GM12878 (cell line): ENCODE measurements at regions not wholly inside any gene's neighbourhood (a gene's known extent, or its start where the extent isn't known, plus 50 kb on each side); places are given as distances from the start of the nearest gene placed in this dataset.

Source experiments
- ATAC-seq: fragments of 200-7000 bp; cut with Tn5 transposase; 3 replicates; pipeline ENCODE4 v1.9.1; 2020; ENCODE audit warnings: mild to moderate bottlenecking, moderate library complexity
- BruUV-seq: library from RNA; stranded (reverse); fragments of 400-500 nt; replicated peaks from 2 replicates; lab custom pipeline; 2021; lab: Mats Ljungman, UMichigan
- CTCF ChIA-PET: fragments of 300-600 bp; sonication (Branson Sonifier 250); formaldehyde crosslinking; extraction: SDS; loops from one replicate; lab custom pipeline; 2021; ENCODE audit warnings: inconsistent platforms; lab: Yijun Ruan, JAX
- POLR2A ChIA-PET: fragments of 350-600 bp; formaldehyde crosslinking; extraction: SDS; loops from one replicate; lab custom pipeline; 2021; ENCODE audit warnings: inconsistent platforms; lab: Charles Lee
- RAD21 ChIA-PET: fragments of 300-600 bp; sonication (Branson Sonifier 250); formaldehyde crosslinking; loops from one replicate; lab custom pipeline; 2023; ENCODE audit warnings: antibody characterized with exemption; ENCODE audit not compliant: unreplicated experiment; lab: Charles Lee
- SMC1A ChIA-PET: fragments of 300-600 bp; sonication (Branson Sonifier 250); formaldehyde crosslinking; loops from one replicate; lab custom pipeline; 2023; ENCODE audit not compliant: unreplicated experiment, uncharacterized antibody; lab: Charles Lee
- DNase-seq: peaks from one replicate; pipeline ENCODE4 v3.0.0-alpha.2; 2011; ENCODE audit warnings: low read depth, low spot score
- FAIRE-seq: peaks from 3 replicates; lab custom pipeline; 2011; peaks lifted over from hg19 to GRCh38; lab: Jason Lieb, UNC
- H2AFZ ChIP-seq: 2 replicates; pipeline ENCODE4 v1.6.0; 2011; ENCODE audit warnings: low read depth, low read length, control low read depth; ENCODE audit not compliant: control insufficient read depth
- H3K27ac ChIP-seq: 2 replicates; pipeline ENCODE4 v1.5.1; 2011; ENCODE audit warnings: control low read depth; ENCODE audit not compliant: control insufficient read depth, insufficient read depth
- H3K27me3 ChIP-seq, 2 experiments: replicated peaks in 1 of 2; 2 replicates each; pipeline versions ENCODE4 v1.6.0 to v1.6.1; 2011; ENCODE audit warnings: low read length in 1 of 2; ENCODE audit not compliant: control insufficient read depth in 2 of 2, insufficient read depth in 2 of 2
- H3K36me3 ChIP-seq, 2 experiments: 2 replicates each; pipeline ENCODE4 v1.5.1; 2011; ENCODE audit warnings: low read length in 1 of 2; ENCODE audit not compliant: control insufficient read depth in 2 of 2, insufficient read depth in 2 of 2
- H3K4me1 ChIP-seq: 2 replicates; pipeline ENCODE4 v1.6.1; 2011; ENCODE audit warnings: mild to moderate bottlenecking, low read length, moderate library complexity, mixed read lengths; ENCODE audit not compliant: control insufficient read depth, insufficient read depth
- H3K4me2 ChIP-seq: 2 replicates; pipeline ENCODE4 v1.6.0; 2011; ENCODE audit warnings: control low read depth; ENCODE audit not compliant: control insufficient read depth, insufficient read depth
- H3K4me3 ChIP-seq: fragments of 200-600 bp; sonication (generic); 2 replicates; pipeline ENCODE4 v1.5.1; 2016
- H3K79me2 ChIP-seq: 2 replicates; pipeline ENCODE4 v1.6.0; 2011; ENCODE audit warnings: low read length; ENCODE audit not compliant: control insufficient read depth, insufficient read depth
- H3K9ac ChIP-seq: 2 replicates; pipeline ENCODE4 v1.8.0; 2011; ENCODE audit warnings: low read length, control low read depth, mixed read lengths; ENCODE audit not compliant: control insufficient read depth, insufficient read depth
- H3K9me3 ChIP-seq: replicated peaks from 3 replicates; pipeline ENCODE4 v1.5.1; 2011; ENCODE audit warnings: mild to moderate bottlenecking, low read length; ENCODE audit not compliant: control insufficient read depth, insufficient read depth
- H4K20me1 ChIP-seq: 2 replicates; pipeline ENCODE4 v1.6.0; 2011; ENCODE audit not compliant: control insufficient read depth, insufficient read depth
- ASH2L ChIP-seq: fragments of 300-600, 200-600 bp; sonication (generic); IDR thresholded peaks from 2 replicates; pipeline ENCODE4 v1.6.1; 2017; ENCODE audit warnings: low read depth, mild to moderate bottlenecking, borderline replicate concordance
- CTCF ChIP-seq, 3 experiments: IDR thresholded peaks in 2 of 3; conservative IDR thresholded peaks in 1 of 3; 2 replicates each; pipeline ENCODE4 v1.5.1; 2011; ENCODE audit warnings: low read depth in 3 of 3, low read length in 3 of 3, mild to moderate bottlenecking in 3 of 3, control low read depth in 2 of 3, moderate library complexity in 2 of 3, inconsistent platforms in 1 of 3, mixed read lengths in 1 of 3; ENCODE audit not compliant: control insufficient read depth in 2 of 3, insufficient read depth in 1 of 3; ENCODE audit errors: extremely low read depth in 1 of 3
- DPF2 ChIP-seq: fragments of 450-650 bp; IDR thresholded peaks from 2 replicates; pipeline ENCODE4 v1.6.1; 2017; ENCODE audit warnings: mild to moderate bottlenecking
- ETV6 ChIP-seq, 2 experiments: fragments of 450-650 bp in 1 of 2; IDR thresholded peaks in 1 of 2; conservative IDR thresholded peaks in 1 of 2; 2 replicates each; pipeline ENCODE4 v1.6.1; 2014; ENCODE audit warnings: antibody characterized with exemption in 1 of 2, borderline replicate concordance in 1 of 2, low read depth in 1 of 2, mild to moderate bottlenecking in 1 of 2, moderate library complexity in 1 of 2
- FOXK2 ChIP-seq: fragments of 450-650 bp; IDR thresholded peaks from 2 replicates; pipeline ENCODE4 v1.6.1; 2017; ENCODE audit warnings: mild to moderate bottlenecking, moderate library complexity
- HDAC2 ChIP-seq: fragments of 200-600 bp; sonication (generic); IDR thresholded peaks from 2 replicates; pipeline ENCODE4 v1.6.1; 2017
- RAD21 ChIP-seq: IDR thresholded peaks from 2 replicates; pipeline ENCODE4 v1.6.1; 2011; ENCODE audit warnings: mild to moderate bottlenecking, low read depth, low read length, moderate library complexity; ENCODE audit not compliant: insufficient read depth
- SIN3A ChIP-seq: IDR thresholded peaks from 2 replicates; pipeline ENCODE4 v1.6.1; 2012; ENCODE audit warnings: low read depth, low read length, improper control_type of control experiment
- SMAD5 ChIP-seq: IDR thresholded peaks from 2 replicates; pipeline ENCODE4 v1.6.1; 2016; ENCODE audit warnings: antibody characterized with exemption, low read depth
- YBX1 ChIP-seq: fragments of 450-650 bp; IDR thresholded peaks from 2 replicates; pipeline ENCODE4 v1.6.1; 2016; ENCODE audit warnings: antibody characterized with exemption
- ZNF274 ChIP-seq: IDR thresholded peaks from one replicate; pipeline ENCODE4 v1.8.0; 2011; ENCODE audit not compliant: insufficient read length, insufficient read depth
- WGBS: methylation state at CpG from one replicate; pipeline ENCODE4 v1.1.6; 2016; ENCODE audit warnings: low lambda C conversion rate; ENCODE audit not compliant: insufficient replicate concordance, insufficient coverage; ENCODE audit errors: missing lambda C conversion rate; 5-methylcytosine and 5-hydroxymethylcytosine counted together
- in situ Hi-C: fragments of 300-500 bp; cut with MboI; formaldehyde crosslinking; loops from 9 replicates; pipeline ENCODE4 v1.14.3; 2018; ENCODE audit warnings: mixed read lengths
- intact Hi-C: fragments of 100-400 bp; cut with micrococcal nuclease; formaldehyde crosslinking; loops from one replicate; pipeline ENCODE4 v1.14.2; 2022; ENCODE audit not compliant: unreplicated experiment

- intact Hi-C loops: no loop called here
- no peak overlapping the region for H3K27ac ChIP-seq
- no peak overlapping the region for H3K4me3 ChIP-seq
- POLR2A ChIA-PET: no interaction called here
- H2AFZ ChIP-seq: no peak overlapping the region
- in situ Hi-C loops: no loop called here
- no peaks in the 10 kb centered on the region for H3K9me3 ChIP-seq
- ATAC-seq: no peak
- no peaks in the 10 kb centered on the region for H4K20me1 ChIP-seq
- no TSS peak for BruUV-seq
- no peaks in the 10 kb centered on the region for H3K36me3 ChIP-seq
- DNase-seq: no peak
- no peak for FAIRE-seq
- no peak for TF ChIP-seq HDAC2
- TF ChIP-seq SMAD5: no peak
- TF ChIP-seq DPF2: no peak
- TF ChIP-seq ASH2L: no peak
- no peak for TF ChIP-seq SIN3A
- no peak for TF ChIP-seq ETV6 (conservative IDR thresholded peaks at IDR 0.05 in 1 of 2, IDR thresholded peaks at IDR 0.05 in 1 of 2; ENCODE audit: borderline replicate concordance in 1 of 2, low read depth in 1 of 2)
- no peak for TF ChIP-seq YBX1
- no peak for TF ChIP-seq FOXK2
- H3K4me2 ChIP-seq: no peak overlapping the region
- RAD21 ChIA-PET: no interaction called here
- no peaks in the 10 kb centered on the region for H3K4me1 ChIP-seq
- SMC1A ChIA-PET: no interaction called here
- H3K79me2 ChIP-seq: no peaks in the 10 kb centered on the region
- CTCF ChIA-PET: interaction anchor here (0.6 to 1.9 kb wide), 3 partner anchors 247 to 364 kb away, joined by 3 to 9 read pairs (median 3); no protein-coding TSS in a partner anchor
- H3K9ac ChIP-seq: no peak overlapping the region
- H3K27me3 ChIP-seq: peaks cover 4 to 6% of the 10 kb centered on the region in 2 experiments; a peak in 2 of 4 replicates
- WGBS: 3% methylated on average over 4 of the region's 4 CpGs
Measured at GRCh38 chr11:45407226-45407625, 121.1 kb upstream of the SYT13 start.

- Histone ChIP-seq H2AFZ (no peak overlapping the region), H3K27ac (no peak overlapping the region), H3K79me2 (no peaks in the 10 kb centered on the region), H3K4me2 (no peak overlapping the region), H3K4me3 (no peak overlapping the region), H3K4me1 (no peaks in the 10 kb centered on the region), H3K36me3 (no peaks in the 10 kb centered on the region), H3K27me3 (peaks cover 2 to 4% of the 10 kb centered on the region in 2 experiments; a peak in 2 of 4 replicates), H4K20me1 (no peaks in the 10 kb centered on the region), H3K9ac (no peak overlapping the region), H3K9me3 (no peaks in the 10 kb centered on the region)
- FAIRE-seq (no peak), DNase-seq (no peak), ATAC-seq (no peak)
- SMC1A ChIA-PET: no interaction called here
- TF ChIP-seq RAD21 (0 out of 2 replicates have a peak, but pooled peaks have one; percentile 13), CTCF (IDR thresholded peaks at IDR 0.05 in 2 of 3, conservative IDR thresholded peaks at IDR 0.05 in 1 of 3; ENCODE audit: control insufficient read depth in 2 of 3, extremely low read depth in 1 of 3, insufficient read depth in 1 of 3, low read depth in 3 of 3, low read length in 3 of 3) (peak in 1 of 3 experiments; percentile 7; a peak in 1 of 6 replicates), ZNF274 (no peak)
- intact Hi-C loops: no loop called here
- in situ Hi-C loops: no loop called here
- no TSS peak for BruUV-seq
- CTCF ChIA-PET: interaction anchor here (1.3 to 1.9 kb wide), 2 partner anchors 248 to 365 kb away, joined by 4 to 9 read pairs; no protein-coding TSS in a partner anchor
- WGBS: 15% methylated on average over 3 of the region's 3 CpGs
- POLR2A ChIA-PET: no interaction called here
- RAD21 ChIA-PET: interaction anchor here (0.8 kb wide), 1 partner anchor 585 kb away, joined by 3 read pairs; no protein-coding TSS in a partner anchor
Measured at GRCh38 chr11:45405916-45406670, 120.0 kb upstream of the SYT13 start.
